Panc1 (cell line): ENCODE measurements at regions not wholly inside any gene's neighbourhood (a gene's known extent, or its start where the extent isn't known, plus 50 kb on each side); places are given as distances from the start of the nearest gene placed in this dataset.

Source experiments
- POLR2AphosphoS5 ChIP-seq: IDR thresholded peaks from 2 replicates; pipeline ENCODE4 v1.6.1; 2012; ENCODE audit warnings: mild to moderate bottlenecking, low read depth, low read length, moderate library complexity
- SIN3A ChIP-seq: IDR thresholded peaks from 2 replicates; pipeline ENCODE4 v1.6.1; 2012; ENCODE audit warnings: low read depth, mild to moderate bottlenecking, low read length, moderate library complexity, borderline replicate concordance; ENCODE audit not compliant: insufficient read depth
- TF ChIP-seq, protein P1 (sequence below): fragments of 450-650 bp; IDR thresholded peaks from 2 replicates; pipeline ENCODE4 v1.5.1; 2017; ENCODE audit warnings: mild to moderate bottlenecking
- TF ChIP-seq, protein P2 (sequence below), 2 experiments: IDR thresholded peaks; 2 replicates each; pipeline ENCODE4 v1.6.1; 2011 to 2012; ENCODE audit warnings: low read depth in 2 of 2, control low read depth in 1 of 2, low read length in 1 of 2, mild to moderate bottlenecking in 1 of 2, moderate library complexity in 1 of 2; ENCODE audit not compliant: insufficient read depth in 1 of 2

DNA sequence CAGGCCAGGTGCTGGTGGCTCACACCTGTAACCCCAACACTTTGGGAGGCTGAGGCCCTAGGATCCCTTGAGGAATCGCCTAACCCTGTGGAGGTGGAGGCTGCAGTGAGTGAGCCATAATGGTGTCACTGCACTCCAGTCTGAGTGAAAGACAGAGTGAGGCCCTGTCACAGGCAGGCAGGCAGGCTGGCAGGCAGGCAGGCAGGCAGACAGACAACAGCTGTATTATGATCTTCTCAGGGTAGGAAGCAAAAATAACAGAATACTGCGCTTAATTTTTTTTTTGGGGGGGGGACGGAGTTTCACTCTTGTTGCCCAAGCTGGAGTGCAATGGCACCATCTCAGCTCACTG lies 3901.6 kb upstream of the OR11H1 start:
- TF ChIP-seq, protein P1, sequence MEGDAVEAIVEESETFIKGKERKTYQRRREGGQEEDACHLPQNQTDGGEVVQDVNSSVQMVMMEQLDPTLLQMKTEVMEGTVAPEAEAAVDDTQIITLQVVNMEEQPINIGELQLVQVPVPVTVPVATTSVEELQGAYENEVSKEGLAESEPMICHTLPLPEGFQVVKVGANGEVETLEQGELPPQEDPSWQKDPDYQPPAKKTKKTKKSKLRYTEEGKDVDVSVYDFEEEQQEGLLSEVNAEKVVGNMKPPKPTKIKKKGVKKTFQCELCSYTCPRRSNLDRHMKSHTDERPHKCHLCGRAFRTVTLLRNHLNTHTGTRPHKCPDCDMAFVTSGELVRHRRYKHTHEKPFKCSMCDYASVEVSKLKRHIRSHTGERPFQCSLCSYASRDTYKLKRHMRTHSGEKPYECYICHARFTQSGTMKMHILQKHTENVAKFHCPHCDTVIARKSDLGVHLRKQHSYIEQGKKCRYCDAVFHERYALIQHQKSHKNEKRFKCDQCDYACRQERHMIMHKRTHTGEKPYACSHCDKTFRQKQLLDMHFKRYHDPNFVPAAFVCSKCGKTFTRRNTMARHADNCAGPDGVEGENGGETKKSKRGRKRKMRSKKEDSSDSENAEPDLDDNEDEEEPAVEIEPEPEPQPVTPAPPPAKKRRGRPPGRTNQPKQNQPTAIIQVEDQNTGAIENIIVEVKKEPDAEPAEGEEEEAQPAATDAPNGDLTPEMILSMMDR: no peak
- no peak for TF ChIP-seq POLR2AphosphoS5
- TF ChIP-seq, protein P2, sequence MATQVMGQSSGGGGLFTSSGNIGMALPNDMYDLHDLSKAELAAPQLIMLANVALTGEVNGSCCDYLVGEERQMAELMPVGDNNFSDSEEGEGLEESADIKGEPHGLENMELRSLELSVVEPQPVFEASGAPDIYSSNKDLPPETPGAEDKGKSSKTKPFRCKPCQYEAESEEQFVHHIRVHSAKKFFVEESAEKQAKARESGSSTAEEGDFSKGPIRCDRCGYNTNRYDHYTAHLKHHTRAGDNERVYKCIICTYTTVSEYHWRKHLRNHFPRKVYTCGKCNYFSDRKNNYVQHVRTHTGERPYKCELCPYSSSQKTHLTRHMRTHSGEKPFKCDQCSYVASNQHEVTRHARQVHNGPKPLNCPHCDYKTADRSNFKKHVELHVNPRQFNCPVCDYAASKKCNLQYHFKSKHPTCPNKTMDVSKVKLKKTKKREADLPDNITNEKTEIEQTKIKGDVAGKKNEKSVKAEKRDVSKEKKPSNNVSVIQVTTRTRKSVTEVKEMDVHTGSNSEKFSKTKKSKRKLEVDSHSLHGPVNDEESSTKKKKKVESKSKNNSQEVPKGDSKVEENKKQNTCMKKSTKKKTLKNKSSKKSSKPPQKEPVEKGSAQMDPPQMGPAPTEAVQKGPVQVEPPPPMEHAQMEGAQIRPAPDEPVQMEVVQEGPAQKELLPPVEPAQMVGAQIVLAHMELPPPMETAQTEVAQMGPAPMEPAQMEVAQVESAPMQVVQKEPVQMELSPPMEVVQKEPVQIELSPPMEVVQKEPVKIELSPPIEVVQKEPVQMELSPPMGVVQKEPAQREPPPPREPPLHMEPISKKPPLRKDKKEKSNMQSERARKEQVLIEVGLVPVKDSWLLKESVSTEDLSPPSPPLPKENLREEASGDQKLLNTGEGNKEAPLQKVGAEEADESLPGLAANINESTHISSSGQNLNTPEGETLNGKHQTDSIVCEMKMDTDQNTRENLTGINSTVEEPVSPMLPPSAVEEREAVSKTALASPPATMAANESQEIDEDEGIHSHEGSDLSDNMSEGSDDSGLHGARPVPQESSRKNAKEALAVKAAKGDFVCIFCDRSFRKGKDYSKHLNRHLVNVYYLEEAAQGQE (IDR thresholded peaks at IDR 0.05; ENCODE audit: insufficient read depth in 1 of 2, low read depth in 2 of 2, low read length in 1 of 2): no peak
- TF ChIP-seq SIN3A: no peak
